H1 (cell line): ENCODE measurements at regions not wholly inside any gene's neighbourhood (a gene's known extent, or its start where the extent isn't known, plus 50 kb on each side); places are given as distances from the start of the nearest gene placed in this dataset.

ENCODE experiments used
- CTCF ChIA-PET: fragments of 300-600 bp; sonication (Branson Sonifier 250); formaldehyde crosslinking; loops from one replicate; lab custom pipeline; 2021; ENCODE audit not compliant: partially characterized antibody; lab: Charles Lee
- POLR2A ChIA-PET: fragments of 300-600 bp; sonication (Branson Sonifier 250); formaldehyde crosslinking; loops from one replicate; lab custom pipeline; 2021; ENCODE audit warnings: inconsistent platforms; ENCODE audit not compliant: partially characterized antibody; lab: Charles Lee
- DNase-seq, 2 experiments: peaks; one replicate each; pipeline versions ENCODE4 v3.0.0 to v3.0.0-alpha.2; 2010 to 2022; ENCODE audit warnings: low spot score in 2 of 2, low read depth in 1 of 2, mixed read lengths in 1 of 2
- FAIRE-seq: peaks from 2 replicates; lab custom pipeline; 2011; peaks lifted over from hg19 to GRCh38; lab: Jason Lieb, UNC
- H2AFZ ChIP-seq: 2 replicates; pipeline ENCODE4 v1.8.1; 2012; ENCODE audit warnings: low read length, inconsistent platforms
- H2AK5ac ChIP-seq: 2 replicates; pipeline ENCODE4 v1.6.1; 2013; ENCODE audit warnings: low read depth, low read length
- H2BK120ac ChIP-seq: replicated peaks from 2 replicates; pipeline ENCODE3; 2013; ENCODE audit warnings: low read depth, low read length, inconsistent platforms
- H2BK12ac ChIP-seq: 2 replicates; pipeline ENCODE4 v1.6.1; 2013; ENCODE audit warnings: low read depth, low read length
- H2BK15ac ChIP-seq: 2 replicates; pipeline ENCODE4 v1.6.1; 2013; ENCODE audit warnings: low read length
- H2BK20ac ChIP-seq: 2 replicates; pipeline ENCODE4 v1.6.1; 2013; ENCODE audit warnings: low read length
- H2BK5ac ChIP-seq: 2 replicates; pipeline ENCODE4 v1.6.1; 2013; ENCODE audit warnings: low read depth, low read length
- H3K14ac ChIP-seq: 2 replicates; pipeline ENCODE4 v1.6.1; 2013; ENCODE audit warnings: inconsistent platforms; ENCODE audit not compliant: insufficient read length
- H3K18ac ChIP-seq: 2 replicates; pipeline ENCODE4 v1.6.1; 2013; ENCODE audit warnings: low read length; ENCODE audit errors: extremely low read depth
- H3K23ac ChIP-seq: 2 replicates; pipeline ENCODE4 v1.6.1; 2013; ENCODE audit warnings: inconsistent platforms; ENCODE audit not compliant: insufficient read length
- H3K23me2 ChIP-seq: 2 replicates; pipeline ENCODE4 v1.6.1; 2013; ENCODE audit warnings: low read depth, low read length
- H3K27ac ChIP-seq: 2 replicates; pipeline ENCODE4 v1.6.1; 2011; ENCODE audit warnings: low read depth, low read length, inconsistent platforms
- H3K27me3 ChIP-seq, 4 experiments: replicated peaks in 1 of 4; 1 replicate in 1 of 4; 2 replicates in 3 of 4; pipeline versions ENCODE4 v1.6.1 to v1.8.1; 2011 to 2013; ENCODE audit warnings: low read length in 3 of 4, mild to moderate bottlenecking in 3 of 4, inconsistent platforms in 2 of 4, mixed read lengths in 2 of 4, moderate library complexity in 1 of 4; ENCODE audit not compliant: control insufficient read depth in 3 of 4, insufficient read depth in 3 of 4; ENCODE audit errors: extremely low read depth in 1 of 4
- H3K36me3 ChIP-seq, 4 experiments: 2 replicates each; pipeline versions ENCODE4 v1.6.1 to v1.8.1; 2011 to 2013; ENCODE audit warnings: mild to moderate bottlenecking in 4 of 4, low read length in 3 of 4, moderate library complexity in 2 of 4, control low read depth in 1 of 4, inconsistent platforms in 1 of 4; ENCODE audit not compliant: insufficient read depth in 4 of 4, control insufficient read depth in 2 of 4
- H3K4ac ChIP-seq: replicated peaks from 2 replicates; pipeline ENCODE3; 2013; ENCODE audit warnings: low read length, low read depth, mixed read lengths, inconsistent platforms; ENCODE audit not compliant: insufficient read length
- H3K4me1 ChIP-seq, 4 experiments: replicated peaks in 1 of 4; 1 replicate in 1 of 4; 2 replicates in 3 of 4; pipeline versions ENCODE4 v1.6.1 to v1.8.1; 2011 to 2013; ENCODE audit warnings: low read length in 3 of 4, inconsistent platforms in 2 of 4, mixed read lengths in 1 of 4; ENCODE audit not compliant: insufficient read depth in 4 of 4, control insufficient read depth in 3 of 4
- H3K4me2 ChIP-seq, 2 experiments: 2 replicates each; pipeline versions ENCODE4 v1.6.1 to v1.8.1; 2011 to 2013; ENCODE audit warnings: low read depth in 2 of 2, low read length in 2 of 2, control low read depth in 1 of 2, inconsistent platforms in 1 of 2, mild to moderate bottlenecking in 1 of 2; ENCODE audit not compliant: insufficient read depth in 1 of 2
- H3K4me3 ChIP-seq, 4 experiments: fragments of 200-600, 300-600 bp in 1 of 4; sonication (generic), shearing (Covaris generic), sonication (Bioruptor Twin) in 1 of 4; 2 replicates each; pipeline versions ENCODE4 v1.5.1 to v1.8.1; 2011 to 2016; ENCODE audit warnings: low read length in 4 of 4, low read depth in 3 of 4, control low read depth in 2 of 4, inconsistent platforms in 2 of 4, mild to moderate bottlenecking in 2 of 4, mixed read lengths in 1 of 4, moderate library complexity in 1 of 4; ENCODE audit not compliant: insufficient read depth in 2 of 4; ENCODE audit errors: extremely low read depth in 1 of 4
- H3K56ac ChIP-seq: replicated peaks from 2 replicates; pipeline ENCODE3; 2013; ENCODE audit warnings: low read depth, mild to moderate bottlenecking, mixed read lengths, low read length, inconsistent platforms; ENCODE audit not compliant: insufficient read length
- H3K79me1 ChIP-seq: 2 replicates; pipeline ENCODE4 v1.6.1; 2013; ENCODE audit warnings: low read depth, low read length, control low read depth
- H3K79me2 ChIP-seq, 2 experiments: 2 replicates each; pipeline versions ENCODE4 v1.6.1 to v1.8.1; 2012 to 2013; ENCODE audit warnings: low read length in 2 of 2, mild to moderate bottlenecking in 2 of 2, inconsistent platforms in 1 of 2; ENCODE audit not compliant: insufficient read depth in 2 of 2, control insufficient read depth in 1 of 2
- H3K9ac ChIP-seq, 4 experiments: replicated peaks in 1 of 4; 1 replicate in 1 of 4; 2 replicates in 3 of 4; pipeline versions ENCODE4 v1.6.1 to v1.8.1; 2011 to 2013; ENCODE audit warnings: low read depth in 3 of 4, low read length in 3 of 4, control low read depth in 2 of 4, mild to moderate bottlenecking in 2 of 4, moderate library complexity in 2 of 4, inconsistent platforms in 1 of 4; ENCODE audit errors: extremely low read depth in 1 of 4
- H3K9me3 ChIP-seq, 2 experiments: 2 replicates each; pipeline versions ENCODE4 v1.6.1 to v1.8.1; 2012 to 2013; ENCODE audit warnings: mild to moderate bottlenecking in 2 of 2, moderate library complexity in 2 of 2, control low read depth in 1 of 2, inconsistent platforms in 1 of 2, low read depth in 1 of 2, low read length in 1 of 2, mixed read lengths in 1 of 2; ENCODE audit not compliant: insufficient read depth in 2 of 2
- H4K20me1 ChIP-seq, 2 experiments: replicated peaks in 1 of 2; 2 replicates each; pipeline versions ENCODE3 to v1.8.1; 2011 to 2013; ENCODE audit warnings: inconsistent platforms in 2 of 2, low read length in 2 of 2, mild to moderate bottlenecking in 1 of 2; ENCODE audit not compliant: insufficient read depth in 2 of 2, control insufficient read depth in 1 of 2
- H4K5ac ChIP-seq: 2 replicates; pipeline ENCODE4 v1.6.1; 2013; ENCODE audit warnings: low read length, low read depth, mixed read lengths, inconsistent platforms; ENCODE audit not compliant: insufficient read length
- H4K8ac ChIP-seq: 2 replicates; pipeline ENCODE4 v1.8.0; 2013; ENCODE audit warnings: mild to moderate bottlenecking, moderate library complexity, low read length, inconsistent platforms; ENCODE audit not compliant: insufficient read depth; ENCODE audit errors: extremely low read depth
- H4K91ac ChIP-seq: replicated peaks from 2 replicates; pipeline ENCODE3; 2013; ENCODE audit warnings: low read length, mixed read lengths, inconsistent platforms; ENCODE audit not compliant: insufficient read length
- ATF3 ChIP-seq: IDR thresholded peaks from 2 replicates; pipeline ENCODE4 v1.6.1; 2011; ENCODE audit warnings: low read depth, mild to moderate bottlenecking, low read length; ENCODE audit not compliant: insufficient read depth
- TCF12 ChIP-seq: IDR thresholded peaks from 2 replicates; pipeline ENCODE4 v1.6.1; 2011; ENCODE audit warnings: low read depth, mild to moderate bottlenecking, low read length
- whole genome bisulfite sequencing, 2 experiments: shearing (Covaris generic) in 1 of 2; methylation state at CpG; one replicate each; pipeline versions ENCODE4 v1.1.6 to v1.1.7; 2013 to 2015; ENCODE audit warnings: low lambda C conversion rate in 2 of 2, mixed read lengths in 2 of 2, inconsistent platforms in 1 of 2, low coverage in 1 of 2, missing lambda C conversion rate in 1 of 2; ENCODE audit not compliant: insufficient replicate concordance in 2 of 2, insufficient coverage in 1 of 2, insufficient read length in 1 of 2; ENCODE audit errors: extremely low coverage in 1 of 2, missing lambda C conversion rate in 1 of 2; 5-methylcytosine and 5-hydroxymethylcytosine counted together

- Histone ChIP-seq H3K9ac (no peak overlapping the region), H3K27ac (no peak overlapping the region), H3K23me2 (no peaks in the 10 kb centered on the region), H3K9me3 (no peaks in the 10 kb centered on the region), H2BK5ac (no peak overlapping the region), H2BK12ac (no peak overlapping the region), H2BK20ac (no peak overlapping the region), H4K91ac (no peak overlapping the region), H2AK5ac (no peak overlapping the region), H2BK15ac (no peak overlapping the region), H3K4me1 (no peaks in the 10 kb centered on the region), H3K56ac (no peak overlapping the region), H3K4ac (no peak overlapping the region), H4K5ac (no peak overlapping the region), H2AFZ (no peak overlapping the region), H3K27me3 (no peaks in the 10 kb centered on the region), H4K8ac (no peak overlapping the region), H3K36me3 (no peaks in the 10 kb centered on the region), H3K14ac (no peak overlapping the region), H3K4me3 (no peak overlapping the region), H4K20me1 (no peaks in the 10 kb centered on the region), H3K23ac (no peak overlapping the region), H3K4me2 (no peak overlapping the region), H3K79me1 (no peaks in the 10 kb centered on the region), H3K79me2 (no peaks in the 10 kb centered on the region), H3K18ac (no peak overlapping the region), H2BK120ac (no peak overlapping the region)
- POLR2A ChIA-PET: no interaction called here
- TF ChIP-seq ATF3 (no peak), TCF12 (no peak)
- DNase-seq (no peak), FAIRE-seq (no peak)
- 95% methylated on average over 1 of the region's 1 CpG; no CpG with 5 or more reads in 1 of the 2 experiments for WGBS, 2 experiments
- CTCF ChIA-PET: interaction anchor here (0.6 to 2.0 kb wide), 3 partner anchors 16 to 1078 kb away, joined by 3 to 7 read pairs (median 3); no protein-coding TSS in a partner anchor
Observed at GRCh38 chr13:81041761-81042160, 700.8 kb upstream of the SPRY2 start.
